Liver (tissue), 3 donors: ENCODE measurements at regions not wholly inside any gene's neighbourhood (a gene's known extent, or its start where the extent isn't known, plus 50 kb on each side); places are given as distances from the start of the nearest gene placed in this dataset.

Experiments used
- ATF3 ChIP-seq: IDR thresholded peaks from 2 replicates; pipeline ENCODE4 v1.6.1; 2016; ENCODE audit warnings: antibody characterized with exemption
- CTCF ChIP-seq: fragments of 150-350 bp; IDR thresholded peaks from 2 replicates; pipeline ENCODE4 v1.5.1; 2017; ENCODE audit warnings: improper control_type of control experiment, low read depth, low read length; ENCODE audit not compliant: missing input control
- FOXA1 ChIP-seq: IDR thresholded peaks from 2 replicates; pipeline ENCODE4 v1.6.1; 2016; ENCODE audit warnings: antibody characterized with exemption
- GABPA ChIP-seq, 2 donors: IDR thresholded peaks in 1 of 2; conservative IDR thresholded peaks in 1 of 2; 2 replicates each; pipeline ENCODE4 v1.6.1; 2016; ENCODE audit warnings: antibody characterized with exemption in 2 of 2, mild to moderate bottlenecking in 1 of 2, moderate library complexity in 1 of 2
- HNF4A ChIP-seq, 2 donors: conservative IDR thresholded peaks; 2 replicates each; pipeline ENCODE4 v1.6.1; 2016; ENCODE audit warnings: antibody characterized with exemption in 2 of 2, mild to moderate bottlenecking in 2 of 2
- MAX ChIP-seq: IDR thresholded peaks from 2 replicates; pipeline ENCODE4 v1.6.1; 2016; ENCODE audit warnings: antibody characterized with exemption
- NR2F2 ChIP-seq: IDR thresholded peaks from 2 replicates; pipeline ENCODE4 v1.6.1; 2016; ENCODE audit warnings: antibody characterized with exemption
- RAD21 ChIP-seq, 2 donors: IDR thresholded peaks; 2 replicates each; pipeline ENCODE4 v1.6.1; 2016; ENCODE audit warnings: antibody characterized with exemption in 2 of 2, mild to moderate bottlenecking in 2 of 2
- REST ChIP-seq: IDR thresholded peaks from 2 replicates; pipeline ENCODE4 v1.6.1; 2016; ENCODE audit warnings: antibody characterized with exemption, mild to moderate bottlenecking
- RXRA ChIP-seq, 2 donors: IDR thresholded peaks; 2 replicates each; pipeline ENCODE4 v1.6.1; 2017 to 2018; ENCODE audit warnings: antibody characterized with exemption in 2 of 2, mild to moderate bottlenecking in 1 of 2
- SP1 ChIP-seq: IDR thresholded peaks from 2 replicates; pipeline ENCODE4 v1.6.1; 2018; ENCODE audit warnings: antibody characterized with exemption, mild to moderate bottlenecking
- TAF1 ChIP-seq: conservative IDR thresholded peaks from 2 replicates; pipeline ENCODE4 v1.6.1; 2016; ENCODE audit warnings: antibody characterized with exemption, mild to moderate bottlenecking
- YY1 ChIP-seq: IDR thresholded peaks from 2 replicates; pipeline ENCODE4 v1.6.1; 2016; ENCODE audit warnings: antibody characterized with exemption, mild to moderate bottlenecking
- ZBTB33 ChIP-seq: IDR thresholded peaks from 2 replicates; pipeline ENCODE4 v1.6.1; 2016; ENCODE audit warnings: antibody characterized with exemption
- donor health status: healthy.
- donor health status: healthy.

- TF ChIP-seq CTCF (no peak), GABPA (IDR thresholded peaks at IDR 0.05 in 1 of 2, conservative IDR thresholded peaks at IDR 0.05 in 1 of 2) (no peak), TAF1 (no peak), ATF3 (no peak), MAX (no peak), REST (no peak), RAD21 (IDR thresholded peaks at IDR 0.05) (no peak), SP1 (no peak), RXRA (IDR thresholded peaks at IDR 0.05) (no peak), HNF4A (conservative IDR thresholded peaks at IDR 0.05) (no peak), NR2F2 (no peak), YY1 (no peak), ZBTB33 (no peak), FOXA1 (no peak)
Measured at GRCh38 chr15:67900621-67901147, 60.8 kb upstream of the RNU6-1 start.
